ENCODE measurements at regions not wholly inside any gene's neighbourhood (a gene's known extent, or its start where the extent isn't known, plus 50 kb on each side); places are given as distances from the start of the nearest gene placed in this dataset.

GRCh38 chr19:5265260-5265659 is 75.4 kb downstream of the PTPRS start:
- no peaks in the 10 kb centered on the region for H3K36me3 ChIP-seq (ENCODE audit: control insufficient read depth, insufficient read depth, low read length)
- H3K79me2 ChIP-seq, result peaks cover 3% of the 10 kb centered on the region
- no peak for TF ChIP-seq CTCF (IDR thresholded peaks at IDR 0.05)

GRCh38 chr19:5264453-5264852 is 76.2 kb downstream of the PTPRS start:
- Histone ChIP-seq H3K4me2 (ENCODE audit: low read length) (no peak overlapping the region), H3K27me3 (ENCODE audit: control insufficient read depth, insufficient read depth, low read length) (no peaks in the 10 kb centered on the region), H3K9ac (no peak overlapping the region), H3K27ac (no peak overlapping the region), H3K4me3 (ENCODE audit: low read depth, low read length) (no peak overlapping the region), H3K36me3 (ENCODE audit: control insufficient read depth, insufficient read depth, low read length) (no peaks in the 10 kb centered on the region), H2AFZ (no peak overlapping the region), H3K9me3 (ENCODE audit: control insufficient read depth, low read length) (no peaks in the 10 kb centered on the region), H3K79me2 (peaks cover 3% of the 10 kb centered on the region), H3K4me1 (no peaks in the 10 kb centered on the region)
- no peak for TF ChIP-seq CTCF (IDR thresholded peaks at IDR 0.05)

More at GRCh38 chr19:5265260-5265659, 75.4 kb downstream of the PTPRS start:
- H3K4me1 ChIP-seq, result no peaks in the 10 kb centered on the region
- no peak overlapping the region for H3K4me2 ChIP-seq (ENCODE audit: low read length)
- no peak overlapping the region for H3K9ac ChIP-seq
- H3K9me3 ChIP-seq (ENCODE audit: control insufficient read depth, low read length), result no peaks in the 10 kb centered on the region
- H2AFZ ChIP-seq, result no peak overlapping the region
- H3K27me3 ChIP-seq (ENCODE audit: control insufficient read depth, insufficient read depth, low read length), result no peaks in the 10 kb centered on the region
- no peak overlapping the region for H3K27ac ChIP-seq
- no peak overlapping the region for H3K4me3 ChIP-seq (ENCODE audit: low read depth, low read length)

DNA sequence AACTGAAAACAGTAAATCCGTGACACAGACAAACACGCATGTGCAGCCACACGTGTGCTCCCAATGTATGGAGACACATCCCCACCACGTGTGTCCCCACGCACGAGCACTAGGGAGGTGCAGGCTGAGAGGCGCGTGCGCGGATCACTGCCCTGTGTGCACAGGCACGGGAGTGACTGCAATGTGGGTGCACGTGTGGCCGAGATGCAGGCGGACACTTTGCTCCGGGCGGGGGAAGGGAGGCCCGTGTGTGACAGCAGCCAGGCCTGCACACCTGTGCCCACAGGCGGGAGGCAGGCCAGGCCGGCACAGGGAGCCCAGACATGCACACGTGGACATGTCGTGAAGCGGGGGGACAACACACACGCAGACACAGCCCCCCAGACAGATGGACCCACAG is 77.0 kb downstream of the PTPRS start:
- no peak overlapping the region for H3K4me2 ChIP-seq (ENCODE audit: low read length)
- no peaks in the 10 kb centered on the region for H3K36me3 ChIP-seq (ENCODE audit: control insufficient read depth, insufficient read depth, low read length)
- no peak overlapping the region for H2AFZ ChIP-seq
- H3K79me2 ChIP-seq, result peaks cover 3% of the 10 kb centered on the region
- no peak overlapping the region for H3K4me3 ChIP-seq (ENCODE audit: low read depth, low read length)
- no peak overlapping the region for H3K27ac ChIP-seq
- no peak for TF ChIP-seq CTCF (IDR thresholded peaks at IDR 0.05)
- no peaks in the 10 kb centered on the region for H3K9me3 ChIP-seq (ENCODE audit: control insufficient read depth, low read length)
- no peaks in the 10 kb centered on the region for H3K27me3 ChIP-seq (ENCODE audit: control insufficient read depth, insufficient read depth, low read length)
- H3K4me1 ChIP-seq, result no peaks in the 10 kb centered on the region
- no peak overlapping the region for H3K9ac ChIP-seq

GRCh38 chr19:5262721-5263120 is 77.9 kb downstream of the PTPRS start:
- Histone ChIP-seq H3K27me3 (ENCODE audit: control insufficient read depth, insufficient read depth, low read length) (no peaks in the 10 kb centered on the region), H2AFZ (no peak overlapping the region), H3K36me3 (ENCODE audit: control insufficient read depth, insufficient read depth, low read length) (no peaks in the 10 kb centered on the region), H3K9ac (no peak overlapping the region), H3K4me2 (ENCODE audit: low read length) (no peak overlapping the region), H3K9me3 (ENCODE audit: control insufficient read depth, low read length) (no peaks in the 10 kb centered on the region), H3K4me3 (ENCODE audit: low read depth, low read length) (no peak overlapping the region), H3K4me1 (no peaks in the 10 kb centered on the region), H3K27ac (no peak overlapping the region), H3K79me2 (peaks cover 3% of the 10 kb centered on the region)
- no peak for TF ChIP-seq CTCF (IDR thresholded peaks at IDR 0.05)

DNA sequence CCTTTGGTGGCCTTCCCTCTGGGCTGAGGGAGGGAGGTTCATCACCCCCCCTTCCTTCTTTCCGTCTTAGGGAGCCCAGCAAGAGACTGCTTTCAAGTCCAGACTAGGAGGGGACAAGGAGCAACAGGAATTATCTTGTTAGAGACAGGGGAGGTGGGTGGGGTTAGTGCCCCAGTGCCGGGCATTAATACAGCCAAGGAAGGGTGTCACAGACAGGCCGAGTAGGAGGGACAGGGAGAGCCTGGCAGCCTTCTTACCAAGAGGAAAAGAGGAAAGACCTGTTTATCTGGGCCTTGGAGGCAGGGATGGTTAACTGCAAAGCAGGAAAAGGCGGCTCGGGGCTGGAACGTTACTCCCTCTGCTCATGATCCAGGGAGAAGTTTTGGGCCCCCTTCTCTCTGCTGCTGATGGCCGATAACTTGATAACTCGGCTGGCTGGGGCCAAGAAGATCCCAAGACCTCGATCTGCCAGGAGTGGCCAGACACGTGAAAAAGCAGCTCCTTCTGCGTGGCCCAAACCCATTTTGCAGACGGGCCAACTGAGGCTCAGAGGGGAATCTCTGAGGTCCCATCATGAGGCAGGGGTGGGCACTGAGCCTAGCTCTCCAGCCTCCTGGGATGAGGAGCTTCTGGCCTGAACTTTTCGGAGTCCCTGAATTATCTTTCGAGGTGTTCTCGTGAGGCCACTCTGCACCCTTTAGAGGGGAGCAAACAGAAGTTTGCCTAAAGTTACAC is 79.3 kb downstream of the PTPRS start:
- Histone ChIP-seq H3K9me3 (ENCODE audit: control insufficient read depth, low read length) (no peaks in the 10 kb centered on the region), H3K36me3 (ENCODE audit: control insufficient read depth, insufficient read depth, low read length) (no peaks in the 10 kb centered on the region), H3K4me3 (ENCODE audit: low read depth, low read length) (no peak overlapping the region), H3K9ac (no peak overlapping the region), H3K4me2 (ENCODE audit: low read length) (no peak overlapping the region), H3K4me1 (no peaks in the 10 kb centered on the region), H3K27me3 (ENCODE audit: control insufficient read depth, insufficient read depth, low read length) (no peaks in the 10 kb centered on the region), H3K79me2 (peaks cover 6% of the 10 kb centered on the region), H2AFZ (no peak overlapping the region), H3K27ac (no peak overlapping the region)
- no peak for TF ChIP-seq CTCF (IDR thresholded peaks at IDR 0.05)

All from parathyroid adenoma (tissue), 2 donors.